Hepatocyte (in vitro differentiated cells): ENCODE measurements at regions not wholly inside any gene's neighbourhood (a gene's known extent, or its start where the extent isn't known, plus 50 kb on each side); places are given as distances from the start of the nearest gene placed in this dataset.
"Not testable (repeated sequence)": the region's sequence is repeated elsewhere in the genome, so short reads cannot be mapped to it uniquely, and the experiment has no call there.

ENCODE experiments used
- EZH2 ChIP-seq: fragments of 200-600 bp; sonication (generic); IDR thresholded peaks from 2 replicates; pipeline ENCODE4 v1.6.1; 2016; ENCODE audit warnings: antibody characterized with exemption, mild to moderate bottlenecking, borderline replicate concordance
- EZH2phosphoT487 ChIP-seq: fragments of 200-600 bp; sonication (generic); IDR thresholded peaks from one replicate; pipeline ENCODE4 v1.6.1; 2018; ENCODE audit warnings: antibody characterized with exemption, mild to moderate bottlenecking, low read depth, moderate library complexity; ENCODE audit not compliant: unreplicated experiment, severe bottlenecking
- TF ChIP-seq, protein P1 (sequence below): fragments of 200-600 bp; sonication (generic); IDR thresholded peaks from 2 replicates; pipeline ENCODE4 v1.5.1; 2016; ENCODE audit warnings: antibody characterized with exemption, mild to moderate bottlenecking; ENCODE audit not compliant: poor library complexity

DNA sequence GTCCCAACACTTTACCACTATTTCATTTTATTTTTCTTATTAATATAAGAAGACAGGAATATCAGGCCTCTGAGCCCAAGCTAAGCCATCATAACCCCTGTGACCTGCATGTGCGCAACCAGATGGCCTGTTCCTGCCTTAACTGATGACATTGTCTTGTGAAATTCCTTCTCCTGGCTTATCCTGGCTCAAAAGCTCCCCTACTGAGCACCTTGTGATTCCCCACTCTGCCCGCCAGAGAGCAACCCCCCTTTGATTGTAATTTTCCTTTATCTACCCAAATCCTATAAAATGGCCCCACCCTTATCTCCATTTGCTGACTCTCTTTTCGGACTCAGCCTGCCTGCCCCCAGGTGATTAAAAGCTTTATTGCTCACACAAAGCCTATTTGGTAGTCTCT lies 382.8 kb upstream of the HS3ST1 start:
- TF ChIP-seq, protein P1, sequence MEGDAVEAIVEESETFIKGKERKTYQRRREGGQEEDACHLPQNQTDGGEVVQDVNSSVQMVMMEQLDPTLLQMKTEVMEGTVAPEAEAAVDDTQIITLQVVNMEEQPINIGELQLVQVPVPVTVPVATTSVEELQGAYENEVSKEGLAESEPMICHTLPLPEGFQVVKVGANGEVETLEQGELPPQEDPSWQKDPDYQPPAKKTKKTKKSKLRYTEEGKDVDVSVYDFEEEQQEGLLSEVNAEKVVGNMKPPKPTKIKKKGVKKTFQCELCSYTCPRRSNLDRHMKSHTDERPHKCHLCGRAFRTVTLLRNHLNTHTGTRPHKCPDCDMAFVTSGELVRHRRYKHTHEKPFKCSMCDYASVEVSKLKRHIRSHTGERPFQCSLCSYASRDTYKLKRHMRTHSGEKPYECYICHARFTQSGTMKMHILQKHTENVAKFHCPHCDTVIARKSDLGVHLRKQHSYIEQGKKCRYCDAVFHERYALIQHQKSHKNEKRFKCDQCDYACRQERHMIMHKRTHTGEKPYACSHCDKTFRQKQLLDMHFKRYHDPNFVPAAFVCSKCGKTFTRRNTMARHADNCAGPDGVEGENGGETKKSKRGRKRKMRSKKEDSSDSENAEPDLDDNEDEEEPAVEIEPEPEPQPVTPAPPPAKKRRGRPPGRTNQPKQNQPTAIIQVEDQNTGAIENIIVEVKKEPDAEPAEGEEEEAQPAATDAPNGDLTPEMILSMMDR = not testable (repeated sequence)
- TF ChIP-seq EZH2phosphoT487, EZH2: not testable (repeated sequence)
